A549 (cell line): ENCODE measurements at regions not wholly inside any gene's neighbourhood (a gene's known extent, or its start where the extent isn't known, plus 50 kb on each side); places are given as distances from the start of the nearest gene placed in this dataset.

Experiments
- CTCF ChIP-seq: fragments of >200 bp; sonication (Bioruptor Twin); formaldehyde crosslinking; IDR thresholded peaks from 3 replicates; pipeline ENCODE4 v1.5.1; 2016
- EP300 ChIP-seq, 2 experiments: fragments of >200 bp; sonication (Bioruptor Twin); formaldehyde crosslinking; IDR thresholded peaks; 2 replicates in 1 of 2; 3 replicates in 1 of 2; pipeline ENCODE4 v1.6.1; 2016 to 2017
- HDAC2 ChIP-seq: fragments of 200-600 bp; sonication (generic); IDR thresholded peaks from 2 replicates; pipeline ENCODE4 v1.6.1; 2016
- JUNB ChIP-seq: fragments of >200 bp; sonication (Bioruptor Twin); formaldehyde crosslinking; IDR thresholded peaks from 2 replicates; pipeline ENCODE4 v1.6.1; 2016
- MAX ChIP-seq: IDR thresholded peaks from 2 replicates; pipeline ENCODE4 v1.6.1; 2012
- NFE2L2 ChIP-seq: fragments of 150-350 bp; conservative IDR thresholded peaks from 2 replicates; pipeline ENCODE4 v1.6.1; 2014; ENCODE audit warnings: low read length
- POLR2A ChIP-seq: IDR thresholded peaks from 2 replicates; pipeline ENCODE4 v1.6.1; 2012; ENCODE audit warnings: mild to moderate bottlenecking, low read length
- RFX5 ChIP-seq: fragments of 450-650 bp; IDR thresholded peaks from 2 replicates; pipeline ENCODE4 v1.7.1; 2014; ENCODE audit warnings: antibody characterized with exemption, mild to moderate bottlenecking, moderate library complexity
- SMC3 ChIP-seq: fragments of >200 bp; sonication (Bioruptor Twin); formaldehyde crosslinking; IDR thresholded peaks from 3 replicates; pipeline ENCODE4 v1.6.1; 2018; ENCODE audit warnings: inconsistent platforms
- TP53 ChIP-seq: fragments of 250-450 bp; sonication (Bioruptor Pico); IDR thresholded peaks from 2 replicates; pipeline ENCODE4 v1.5.0; 2021; ENCODE audit warnings: mild to moderate bottlenecking, moderate library complexity
- ZFP36 ChIP-seq: fragments of 450-650 bp; IDR thresholded peaks from 2 replicates; pipeline ENCODE4 v1.6.1; 2014; ENCODE audit warnings: borderline replicate concordance; ENCODE audit not compliant: partially characterized antibody
- TF ChIP-seq, protein P1 (sequence below): IDR thresholded peaks from 2 replicates; pipeline ENCODE4 v1.6.1; 2012
- TF ChIP-seq, protein P2 (sequence below): fragments of 200-600 bp; sonication (generic); IDR thresholded peaks from 2 replicates; pipeline ENCODE4 v1.6.1; 2016; ENCODE audit warnings: antibody characterized with exemption, mild to moderate bottlenecking, moderate library complexity

GRCh38 chr7:51732116-51732515, 415.5 kb upstream of the COBL start:
- no peak for TF ChIP-seq JUNB
- TF ChIP-seq CTCF = no peak
- TF ChIP-seq HDAC2 = no peak
- TF ChIP-seq, protein P1, sequence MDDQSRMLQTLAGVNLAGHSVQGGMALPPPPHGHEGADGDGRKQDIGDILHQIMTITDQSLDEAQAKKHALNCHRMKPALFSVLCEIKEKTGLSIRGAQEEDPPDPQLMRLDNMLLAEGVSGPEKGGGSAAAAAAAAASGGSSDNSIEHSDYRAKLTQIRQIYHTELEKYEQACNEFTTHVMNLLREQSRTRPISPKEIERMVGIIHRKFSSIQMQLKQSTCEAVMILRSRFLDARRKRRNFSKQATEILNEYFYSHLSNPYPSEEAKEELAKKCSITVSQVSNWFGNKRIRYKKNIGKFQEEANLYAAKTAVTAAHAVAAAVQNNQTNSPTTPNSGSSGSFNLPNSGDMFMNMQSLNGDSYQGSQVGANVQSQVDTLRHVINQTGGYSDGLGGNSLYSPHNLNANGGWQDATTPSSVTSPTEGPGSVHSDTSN = no peak
- TF ChIP-seq, protein P2, sequence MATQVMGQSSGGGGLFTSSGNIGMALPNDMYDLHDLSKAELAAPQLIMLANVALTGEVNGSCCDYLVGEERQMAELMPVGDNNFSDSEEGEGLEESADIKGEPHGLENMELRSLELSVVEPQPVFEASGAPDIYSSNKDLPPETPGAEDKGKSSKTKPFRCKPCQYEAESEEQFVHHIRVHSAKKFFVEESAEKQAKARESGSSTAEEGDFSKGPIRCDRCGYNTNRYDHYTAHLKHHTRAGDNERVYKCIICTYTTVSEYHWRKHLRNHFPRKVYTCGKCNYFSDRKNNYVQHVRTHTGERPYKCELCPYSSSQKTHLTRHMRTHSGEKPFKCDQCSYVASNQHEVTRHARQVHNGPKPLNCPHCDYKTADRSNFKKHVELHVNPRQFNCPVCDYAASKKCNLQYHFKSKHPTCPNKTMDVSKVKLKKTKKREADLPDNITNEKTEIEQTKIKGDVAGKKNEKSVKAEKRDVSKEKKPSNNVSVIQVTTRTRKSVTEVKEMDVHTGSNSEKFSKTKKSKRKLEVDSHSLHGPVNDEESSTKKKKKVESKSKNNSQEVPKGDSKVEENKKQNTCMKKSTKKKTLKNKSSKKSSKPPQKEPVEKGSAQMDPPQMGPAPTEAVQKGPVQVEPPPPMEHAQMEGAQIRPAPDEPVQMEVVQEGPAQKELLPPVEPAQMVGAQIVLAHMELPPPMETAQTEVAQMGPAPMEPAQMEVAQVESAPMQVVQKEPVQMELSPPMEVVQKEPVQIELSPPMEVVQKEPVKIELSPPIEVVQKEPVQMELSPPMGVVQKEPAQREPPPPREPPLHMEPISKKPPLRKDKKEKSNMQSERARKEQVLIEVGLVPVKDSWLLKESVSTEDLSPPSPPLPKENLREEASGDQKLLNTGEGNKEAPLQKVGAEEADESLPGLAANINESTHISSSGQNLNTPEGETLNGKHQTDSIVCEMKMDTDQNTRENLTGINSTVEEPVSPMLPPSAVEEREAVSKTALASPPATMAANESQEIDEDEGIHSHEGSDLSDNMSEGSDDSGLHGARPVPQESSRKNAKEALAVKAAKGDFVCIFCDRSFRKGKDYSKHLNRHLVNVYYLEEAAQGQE = no peak
- no peak for TF ChIP-seq POLR2A
- no peak for TF ChIP-seq TP53 (CRISPR knock-in tag)
- no peak for TF ChIP-seq SMC3
- no peak for TF ChIP-seq ZFP36
- no peak for TF ChIP-seq NFE2L2
- TF ChIP-seq EP300 (IDR thresholded peaks at IDR 0.05) = no peak
- no peak for TF ChIP-seq RFX5
- TF ChIP-seq MAX = no peak
